CD8-positive, alpha-beta memory T cell (primary cell): ENCODE measurements at regions not wholly inside any gene's neighbourhood (a gene's known extent, or its start where the extent isn't known, plus 50 kb on each side); places are given as distances from the start of the nearest gene placed in this dataset.

Source experiments
- CTCF ChIA-PET: fragments of 350-600 bp; sonication (Branson Sonifier 250); formaldehyde crosslinking; loops from one replicate; lab custom pipeline; 2021; ENCODE audit warnings: antibody characterized with exemption; lab: Charles Lee
- POLR2A ChIA-PET: fragments of 350-600 bp; sonication (Branson Sonifier 250); formaldehyde crosslinking; loops from one replicate; lab custom pipeline; 2021; ENCODE audit warnings: antibody characterized with exemption; lab: Charles Lee
- DNase-seq, 5 donors: peaks; one replicate each; pipeline versions ENCODE4 v3.0.0 to v3.0.0-alpha.2; 2020 to 2022; ENCODE audit warnings: mixed read lengths in 1 of 5
- H3K27ac ChIP-seq: one replicate; pipeline ENCODE4 v1.7.0; 2013; ENCODE audit warnings: low read depth, mild to moderate bottlenecking, low read length, moderate library complexity
- H3K27me3 ChIP-seq: 2 replicates; pipeline ENCODE4 v1.7.0; 2013; ENCODE audit warnings: low read length, mild to moderate bottlenecking; ENCODE audit not compliant: insufficient read depth, poor library complexity, severe bottlenecking
- H3K36me3 ChIP-seq: 2 replicates; pipeline ENCODE4 v1.7.0; 2013; ENCODE audit warnings: mild to moderate bottlenecking, low read length, moderate library complexity; ENCODE audit not compliant: insufficient read depth
- H3K4me1 ChIP-seq: 2 replicates; pipeline ENCODE4 v1.7.0; 2013; ENCODE audit warnings: mild to moderate bottlenecking, low read length, moderate library complexity; ENCODE audit not compliant: insufficient read depth
- H3K4me3 ChIP-seq: 2 replicates; pipeline ENCODE4 v1.7.0; 2013; ENCODE audit warnings: mild to moderate bottlenecking, low read length
- H3K9me3 ChIP-seq: 2 replicates; pipeline ENCODE4 v1.7.0; 2013; ENCODE audit warnings: mild to moderate bottlenecking, low read length
- H3K27ac Mint-ChIP-seq, 8 donors: one replicate each; pipeline ENCODE4 v1.8.0; 2020 to 2021; ENCODE audit warnings: mixed read lengths in 8 of 8, mild to moderate bottlenecking in 6 of 8, inconsistent platforms in 3 of 8, moderate library complexity in 3 of 8
- H3K27me3 Mint-ChIP-seq, 2 donors: one replicate each; pipeline ENCODE4 v1.8.0; 2020 to 2021; ENCODE audit warnings: mixed read lengths in 2 of 2, mild to moderate bottlenecking in 1 of 2, moderate library complexity in 1 of 2
- H3K36me3 Mint-ChIP-seq, 3 donors: one replicate each; pipeline ENCODE4 v1.8.0; 2020 to 2021; ENCODE audit warnings: mixed read lengths in 3 of 3, inconsistent platforms in 1 of 3, mild to moderate bottlenecking in 1 of 3
- H3K4me1 Mint-ChIP-seq, 3 donors: one replicate each; pipeline ENCODE4 v1.8.0; 2020 to 2021; ENCODE audit warnings: mixed read lengths in 3 of 3, inconsistent platforms in 1 of 3, mild to moderate bottlenecking in 1 of 3
- H3K4me3 Mint-ChIP-seq, 7 donors: one replicate each; pipeline ENCODE4 v1.8.0; 2020 to 2021; ENCODE audit warnings: mixed read lengths in 7 of 7, mild to moderate bottlenecking in 6 of 7, moderate library complexity in 4 of 7, inconsistent platforms in 2 of 7
- H3K9me3 Mint-ChIP-seq, 5 donors: one replicate each; pipeline ENCODE4 v1.8.0; 2020 to 2022; ENCODE audit warnings: mixed read lengths in 5 of 5, mild to moderate bottlenecking in 3 of 5, moderate library complexity in 2 of 5, inconsistent platforms in 1 of 5

DNA sequence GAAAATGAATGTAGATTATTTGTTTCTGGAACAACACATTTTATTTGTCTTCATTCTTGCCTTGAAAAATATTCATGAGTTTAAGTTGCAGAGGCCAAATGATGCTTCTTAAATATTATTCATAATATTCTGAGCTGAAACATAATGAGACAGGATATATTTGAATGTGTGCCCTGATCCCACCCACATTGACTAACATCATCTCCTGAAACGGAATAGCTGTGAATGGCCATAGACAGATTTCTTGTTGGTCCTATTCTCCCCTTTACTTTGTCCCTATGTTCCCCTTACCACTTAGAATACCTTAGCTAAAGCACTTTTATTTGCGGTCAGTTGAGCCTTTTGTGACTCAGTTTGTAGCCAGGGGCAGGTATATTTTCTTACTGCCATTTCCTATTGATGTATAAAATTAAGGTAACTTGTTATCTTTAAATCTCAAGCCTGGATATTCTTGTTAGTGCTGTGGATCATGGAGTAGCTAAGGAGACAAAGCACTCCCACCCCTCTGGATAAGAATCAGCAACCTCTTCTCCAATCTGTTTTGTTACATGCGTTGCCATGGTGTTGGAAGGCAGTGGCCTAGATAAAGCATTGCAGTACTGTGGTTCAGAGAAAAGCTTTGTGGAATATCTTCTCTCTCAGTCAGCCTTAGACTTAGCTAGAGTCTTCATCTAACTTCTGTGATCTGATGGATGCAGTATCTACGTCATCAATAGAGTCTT is 478.5 kb upstream of the DEPDC1 start:
- ChIA-PET CTCF (no interaction called here), POLR2A (no interaction called here)
- Mint-ChIP-seq H3K27me3 (no peaks in the 10 kb centered on the region), H3K9me3 (peaks cover 0 to 14% (median 4%) of the 10 kb centered on the region in 5 donors), H3K4me3 (no peak overlapping the region), H3K36me3 (no peaks in the 10 kb centered on the region), H3K27ac (no peak overlapping the region), H3K4me1 (no peaks in the 10 kb centered on the region)
- Histone ChIP-seq H3K9me3 (no peaks in the 10 kb centered on the region), H3K27me3 (no peaks in the 10 kb centered on the region), H3K36me3 (no peaks in the 10 kb centered on the region), H3K4me1 (no peaks in the 10 kb centered on the region), H3K4me3 (no peak overlapping the region), H3K27ac (no peak overlapping the region)
- DNase-seq, result no peak

DNA sequence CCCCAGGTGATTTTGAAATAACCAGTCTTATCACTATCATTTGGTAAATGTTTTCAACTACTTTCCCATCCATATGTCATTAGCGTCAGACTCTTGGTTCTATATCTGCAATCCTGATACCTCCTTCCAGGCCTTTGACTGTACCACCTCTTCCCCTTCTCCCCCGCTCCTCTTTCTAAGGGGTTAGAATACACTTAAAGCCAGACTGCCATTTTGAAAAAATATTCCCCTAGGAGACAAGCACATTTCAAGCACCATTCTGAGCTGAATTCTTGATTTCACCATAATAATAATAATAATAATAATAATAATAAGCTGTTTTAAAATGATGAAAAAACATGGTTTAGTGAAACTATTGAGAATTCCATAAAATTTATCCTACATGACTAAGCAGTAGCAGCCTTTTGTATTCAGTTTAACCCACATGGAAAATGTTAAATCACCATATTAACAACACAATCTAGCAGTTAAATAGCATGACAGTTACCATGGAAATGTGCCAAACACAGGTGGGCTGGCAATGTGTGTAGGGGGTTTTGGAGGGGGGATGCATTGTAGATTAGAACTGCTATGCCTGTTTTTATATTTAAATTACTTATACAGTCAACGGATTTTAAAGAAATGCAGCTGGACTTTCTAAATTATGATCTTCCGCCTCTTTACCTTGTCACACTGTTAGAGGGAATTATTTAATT is 480.2 kb upstream of the DEPDC1 start:
- CTCF ChIA-PET, result no interaction called here
- Mint-ChIP-seq H3K36me3 (no peaks in the 10 kb centered on the region), H3K4me3 (no peak overlapping the region), H3K27me3 (no peaks in the 10 kb centered on the region), H3K27ac (no peak overlapping the region), H3K9me3 (peaks cover 0 to 18% (median 4%) of the 10 kb centered on the region in 5 donors), H3K4me1 (no peaks in the 10 kb centered on the region)
- Histone ChIP-seq H3K27ac (no peak overlapping the region), H3K36me3 (no peaks in the 10 kb centered on the region), H3K9me3 (no peaks in the 10 kb centered on the region), H3K4me1 (no peaks in the 10 kb centered on the region), H3K4me3 (no peak overlapping the region), H3K27me3 (no peaks in the 10 kb centered on the region)
- POLR2A ChIA-PET, result no interaction called here
- DNase-seq, result no peak

DNA sequence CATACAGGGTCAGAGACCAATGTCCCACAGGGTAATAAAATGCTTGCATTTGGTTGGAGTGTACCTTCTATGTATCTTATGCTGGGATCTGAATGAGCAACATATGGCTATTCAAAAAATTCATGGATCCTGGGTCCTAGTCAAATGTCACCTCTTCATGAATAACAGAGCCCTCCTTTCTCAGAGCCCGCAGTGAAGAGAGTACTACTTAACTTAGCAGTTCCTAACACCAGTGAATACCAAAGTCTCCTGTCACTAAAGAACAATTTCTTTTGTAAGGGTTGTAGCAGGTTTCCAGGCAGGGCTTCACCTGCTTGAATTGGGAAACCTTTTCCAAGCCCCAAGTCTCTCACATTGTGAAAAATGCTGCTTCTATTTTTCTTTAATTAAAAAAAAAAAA is 483.0 kb upstream of the DEPDC1 start:
- Histone ChIP-seq H3K27me3 (no peaks in the 10 kb centered on the region), H3K4me3 (no peak overlapping the region), H3K27ac (no peak overlapping the region), H3K36me3 (no peaks in the 10 kb centered on the region), H3K9me3 (no peaks in the 10 kb centered on the region), H3K4me1 (no peaks in the 10 kb centered on the region)
- peaks cover 0 to 26% (median 7%) of the 10 kb centered on the region in 5 donors for H3K9me3 Mint-ChIP-seq
- H3K27me3 Mint-ChIP-seq, result no peaks in the 10 kb centered on the region
- H3K4me3 Mint-ChIP-seq, result no peak overlapping the region
- ChIA-PET CTCF (no interaction called here), POLR2A (no interaction called here)
- DNase-seq, result no peak
- H3K4me1 Mint-ChIP-seq, result no peaks in the 10 kb centered on the region
- H3K36me3 Mint-ChIP-seq, result no peaks in the 10 kb centered on the region
- no peak overlapping the region for H3K27ac Mint-ChIP-seq

DNA sequence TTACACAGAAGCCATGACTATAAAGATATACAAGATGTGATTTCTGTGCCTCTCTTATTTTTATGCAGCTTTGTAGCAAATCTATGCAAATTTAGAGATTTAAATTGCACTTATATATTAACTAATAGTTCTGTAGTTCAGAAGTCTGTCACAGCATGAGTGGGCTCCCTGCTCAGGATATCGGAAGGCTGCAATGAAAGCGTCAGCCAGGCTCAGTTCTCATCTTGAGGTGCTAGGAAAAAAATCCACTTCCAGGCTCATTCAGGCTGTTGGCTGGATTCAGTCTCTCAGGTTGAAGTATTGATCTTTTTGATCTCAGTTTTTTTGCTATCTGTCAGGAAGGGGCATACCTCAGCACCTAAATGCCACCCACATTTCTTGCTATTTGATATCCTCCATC is 487.4 kb upstream of the DEPDC1 start:
- ChIA-PET POLR2A (no interaction called here), CTCF (no interaction called here)
- H3K9me3 ChIP-seq, result no peaks in the 10 kb centered on the region
- Mint-ChIP-seq H3K27ac (no peak overlapping the region), H3K4me1 (no peaks in the 10 kb centered on the region), H3K36me3 (no peaks in the 10 kb centered on the region), H3K4me3 (no peak overlapping the region), H3K9me3 (peaks cover 7 to 27% (median 12%) of the 10 kb centered on the region in 5 donors), H3K27me3 (peaks cover 0 to 2% of the 10 kb centered on the region in 2 donors)
- H3K27me3 ChIP-seq, result no peaks in the 10 kb centered on the region
- H3K4me1 ChIP-seq, result no peaks in the 10 kb centered on the region
- no peak overlapping the region for H3K4me3 ChIP-seq
- H3K27ac ChIP-seq, result no peak overlapping the region
- no peaks in the 10 kb centered on the region for H3K36me3 ChIP-seq
- DNase-seq, result no peak

DNA sequence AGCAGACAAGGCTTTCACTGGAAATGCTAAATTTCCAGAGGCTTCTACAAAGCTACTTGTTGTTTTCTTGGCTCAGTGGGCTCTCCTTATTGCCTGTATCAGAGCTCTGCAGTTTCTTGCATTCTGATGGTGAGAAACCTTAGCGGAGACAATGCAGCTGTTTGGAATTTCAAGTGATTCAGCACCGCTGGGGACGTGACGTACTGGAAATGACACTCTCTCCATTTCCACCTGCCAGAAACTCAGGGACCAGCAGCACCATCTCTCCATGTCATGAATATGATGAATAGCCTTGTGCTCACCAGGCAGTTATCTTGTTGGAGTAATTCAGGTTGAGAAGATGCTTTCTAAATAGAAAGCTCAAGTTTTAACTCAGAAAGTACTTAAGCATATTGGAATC is 497.2 kb upstream of the DEPDC1 start:
- Mint-ChIP-seq H3K4me3 (no peak overlapping the region), H3K9me3 (peaks cover 5 to 15% (median 11%) of the 10 kb centered on the region in 5 donors), H3K27me3 (no peaks in the 10 kb centered on the region), H3K36me3 (no peaks in the 10 kb centered on the region), H3K4me1 (no peaks in the 10 kb centered on the region), H3K27ac (no peak overlapping the region)
- no peak overlapping the region for H3K27ac ChIP-seq
- H3K4me3 ChIP-seq, result no peak overlapping the region
- POLR2A ChIA-PET, result no interaction called here
- no peaks in the 10 kb centered on the region for H3K36me3 ChIP-seq
- H3K4me1 ChIP-seq, result no peaks in the 10 kb centered on the region
- DNase-seq, result no peak
- CTCF ChIA-PET, result no interaction called here
- H3K9me3 ChIP-seq, result no peaks in the 10 kb centered on the region
- no peaks in the 10 kb centered on the region for H3K27me3 ChIP-seq

DNA sequence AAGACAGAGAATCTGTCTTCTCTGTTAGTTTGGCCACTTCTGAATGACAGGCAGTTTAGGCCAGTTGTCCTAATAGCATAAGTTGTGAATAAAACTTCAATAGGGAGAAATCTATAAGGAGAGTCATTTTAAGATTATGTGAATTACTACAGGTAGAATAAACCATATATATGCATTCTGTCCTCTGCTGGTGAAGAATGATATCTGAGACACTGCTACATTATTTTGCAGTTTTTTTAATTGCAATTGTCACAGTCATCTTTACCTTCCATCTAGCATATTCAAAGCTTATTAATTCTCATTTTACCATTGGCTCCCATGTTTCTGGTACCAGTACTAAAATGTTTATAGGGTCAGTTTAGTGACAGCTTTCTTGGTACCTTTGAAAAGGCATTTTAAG is 519.6 kb upstream of the DEPDC1 start:
- Mint-ChIP-seq H3K4me1 (no peaks in the 10 kb centered on the region), H3K27ac (no peak overlapping the region), H3K9me3 (peaks cover 1 to 13% (median 10%) of the 10 kb centered on the region in 5 donors), H3K36me3 (peaks cover 0 to 1% (median 0%) of the 10 kb centered on the region in 3 donors), H3K27me3 (no peaks in the 10 kb centered on the region), H3K4me3 (no peak overlapping the region)
- Histone ChIP-seq H3K27ac (no peak overlapping the region), H3K9me3 (no peaks in the 10 kb centered on the region), H3K36me3 (no peaks in the 10 kb centered on the region), H3K27me3 (no peaks in the 10 kb centered on the region), H3K4me3 (no peak overlapping the region), H3K4me1 (no peaks in the 10 kb centered on the region)
- DNase-seq, result no peak
- ChIA-PET CTCF (no interaction called here), POLR2A (no interaction called here)

DNA sequence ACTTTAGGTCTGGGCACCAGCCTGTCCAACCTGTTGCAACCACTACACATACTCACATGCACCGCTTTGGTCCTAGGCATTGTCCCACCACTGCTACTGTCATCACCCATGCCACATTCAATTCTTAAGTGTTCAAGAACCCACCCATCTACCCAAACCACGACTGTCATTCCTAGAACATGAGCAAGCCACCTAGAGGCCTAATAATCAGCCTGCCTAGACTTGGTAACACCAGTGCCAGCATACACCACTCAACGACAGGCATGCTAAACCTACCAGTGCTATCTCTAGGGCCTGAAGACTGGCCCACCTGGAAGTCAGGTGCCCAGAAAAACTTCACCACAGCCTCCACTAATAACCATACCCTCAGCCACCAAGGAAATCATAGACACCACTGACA is 532.8 kb upstream of the DEPDC1 start:
- Histone ChIP-seq H3K27me3 (no peaks in the 10 kb centered on the region), H3K27ac (no peak overlapping the region), H3K36me3 (no peaks in the 10 kb centered on the region), H3K9me3 (peaks cover 10% of the 10 kb centered on the region), H3K4me3 (no peak overlapping the region), H3K4me1 (no peaks in the 10 kb centered on the region)
- DNase-seq, result no peak
- ChIA-PET CTCF (no interaction called here), POLR2A (no interaction called here)
- H3K36me3 Mint-ChIP-seq, result peaks cover 0 to 4% (median 0%) of the 10 kb centered on the region in 3 donors
- H3K27ac Mint-ChIP-seq, result no peak overlapping the region
- peaks cover 19 to 35% (median 30%) of the 10 kb centered on the region in 5 donors for H3K9me3 Mint-ChIP-seq
- H3K4me3 Mint-ChIP-seq, result no peak overlapping the region
- H3K27me3 Mint-ChIP-seq, result no peaks in the 10 kb centered on the region
- H3K4me1 Mint-ChIP-seq, result no peaks in the 10 kb centered on the region

DNA sequence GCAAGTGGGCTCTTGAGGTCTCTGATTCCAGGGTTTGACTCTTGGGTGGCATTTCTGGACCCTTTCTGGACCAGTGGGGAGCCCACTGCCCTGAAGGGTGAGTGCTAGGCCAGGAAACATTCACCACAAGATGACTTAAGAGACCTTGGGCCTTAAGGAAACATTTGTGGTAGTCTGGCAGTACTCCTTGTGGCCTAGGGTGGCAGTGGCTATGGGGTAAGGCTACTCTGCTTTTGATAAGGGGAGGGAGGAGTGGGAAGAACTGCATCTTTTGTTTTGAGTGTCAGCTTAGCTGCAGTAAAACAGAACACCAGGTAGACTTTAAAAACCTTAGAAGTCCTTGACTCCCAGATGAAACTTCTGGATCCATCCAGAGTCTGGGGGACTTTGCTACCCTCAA is 529.3 kb upstream of the LRRC7 start:
- H3K27me3 ChIP-seq, result no peaks in the 10 kb centered on the region
- POLR2A ChIA-PET, result no interaction called here
- H3K9me3 Mint-ChIP-seq, result peaks cover 14 to 35% (median 22%) of the 10 kb centered on the region in 5 donors
- H3K36me3 ChIP-seq, result no peaks in the 10 kb centered on the region
- CTCF ChIA-PET, result no interaction called here
- no peak overlapping the region for H3K27ac Mint-ChIP-seq
- no peak overlapping the region for H3K27ac ChIP-seq
- no peak overlapping the region for H3K4me3 Mint-ChIP-seq
- H3K36me3 Mint-ChIP-seq, result no peaks in the 10 kb centered on the region
- H3K27me3 Mint-ChIP-seq, result no peaks in the 10 kb centered on the region
- no peaks in the 10 kb centered on the region for H3K4me1 ChIP-seq
- no peaks in the 10 kb centered on the region for H3K4me1 Mint-ChIP-seq
- DNase-seq, result no peak
- no peak overlapping the region for H3K4me3 ChIP-seq
- H3K9me3 ChIP-seq, result no peaks in the 10 kb centered on the region
